Prostate gland (tissue), 2 donors: ENCODE measurements at regions not wholly inside any gene's neighbourhood (a gene's known extent, or its start where the extent isn't known, plus 50 kb on each side); places are given as distances from the start of the nearest gene placed in this dataset.
"Not testable (repeated sequence)": the region's sequence is repeated elsewhere in the genome, so short reads cannot be mapped to it uniquely, and the experiment has no call there.

Experiments used
- POLR2A ChIP-seq: fragments of 450-650 bp; IDR thresholded peaks from one replicate; pipeline ENCODE4 v1.6.1; 2016; ENCODE audit warnings: antibody characterized with exemption, mild to moderate bottlenecking
- POLR2AphosphoS5 ChIP-seq: sonication (generic); formaldehyde crosslinking; IDR thresholded peaks from one replicate; pipeline ENCODE4 v1.6.1; 2017; ENCODE audit warnings: antibody characterized with exemption
- TF ChIP-seq, protein P1 (sequence below), 4 experiments: fragments of 200-600 bp in 2 of 4; fragments of 450-650 bp in 2 of 4; sonication (generic) in 2 of 4; IDR thresholded peaks; 1 replicate in 3 of 4; 2 replicates in 1 of 4; pipeline ENCODE4 v1.5.1; 2016 to 2019; ENCODE audit warnings: antibody characterized with exemption in 4 of 4, mild to moderate bottlenecking in 2 of 4, moderate library complexity in 2 of 4

DNA sequence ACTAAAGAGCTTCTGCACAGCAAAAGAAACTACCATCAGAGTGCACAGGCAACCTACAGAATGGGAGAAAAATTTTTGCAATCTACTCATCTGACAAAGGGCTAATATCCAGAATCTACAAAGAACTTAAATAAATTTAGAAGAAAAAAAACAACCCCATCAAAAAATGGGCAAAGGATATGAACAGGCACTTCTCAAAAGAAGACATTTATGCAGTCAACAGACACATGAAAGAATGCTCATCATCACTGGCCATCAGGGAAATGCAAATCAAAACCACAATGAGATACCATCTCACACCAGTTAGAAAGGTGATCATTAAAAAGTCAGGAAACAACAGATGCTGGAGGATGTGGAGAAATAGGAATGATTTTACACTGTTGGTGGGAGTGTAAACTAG, 351.0 kb upstream of the PROX1 start:
- TF ChIP-seq, protein P1, sequence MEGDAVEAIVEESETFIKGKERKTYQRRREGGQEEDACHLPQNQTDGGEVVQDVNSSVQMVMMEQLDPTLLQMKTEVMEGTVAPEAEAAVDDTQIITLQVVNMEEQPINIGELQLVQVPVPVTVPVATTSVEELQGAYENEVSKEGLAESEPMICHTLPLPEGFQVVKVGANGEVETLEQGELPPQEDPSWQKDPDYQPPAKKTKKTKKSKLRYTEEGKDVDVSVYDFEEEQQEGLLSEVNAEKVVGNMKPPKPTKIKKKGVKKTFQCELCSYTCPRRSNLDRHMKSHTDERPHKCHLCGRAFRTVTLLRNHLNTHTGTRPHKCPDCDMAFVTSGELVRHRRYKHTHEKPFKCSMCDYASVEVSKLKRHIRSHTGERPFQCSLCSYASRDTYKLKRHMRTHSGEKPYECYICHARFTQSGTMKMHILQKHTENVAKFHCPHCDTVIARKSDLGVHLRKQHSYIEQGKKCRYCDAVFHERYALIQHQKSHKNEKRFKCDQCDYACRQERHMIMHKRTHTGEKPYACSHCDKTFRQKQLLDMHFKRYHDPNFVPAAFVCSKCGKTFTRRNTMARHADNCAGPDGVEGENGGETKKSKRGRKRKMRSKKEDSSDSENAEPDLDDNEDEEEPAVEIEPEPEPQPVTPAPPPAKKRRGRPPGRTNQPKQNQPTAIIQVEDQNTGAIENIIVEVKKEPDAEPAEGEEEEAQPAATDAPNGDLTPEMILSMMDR (IDR thresholded peaks at IDR 0.05): not testable (repeated sequence)
- TF ChIP-seq POLR2A, POLR2AphosphoS5: not testable (repeated sequence)
